A673 (cell line): ENCODE measurements at regions not wholly inside any gene's neighbourhood (a gene's known extent, or its start where the extent isn't known, plus 50 kb on each side); places are given as distances from the start of the nearest gene placed in this dataset.

ENCODE experiments used
- BruUV-seq: library from RNA; stranded (reverse); fragments of 400-500 nt; replicated peaks from 2 replicates; lab custom pipeline; 2021; lab: Mats Ljungman, UMichigan
- CTCF ChIA-PET: fragments of 300-600 bp; sonication (Branson Sonifier 250); formaldehyde crosslinking; loops from one replicate; lab custom pipeline; 2022; ENCODE audit warnings: antibody characterized with exemption; lab: Charles Lee
- POLR2A ChIA-PET: fragments of 300-600 bp; sonication (Branson Sonifier 250); formaldehyde crosslinking; loops from one replicate; lab custom pipeline; 2022; ENCODE audit warnings: antibody characterized with exemption; ENCODE audit not compliant: low non-redundant PET; lab: Charles Lee
- DNase-seq: peaks from one replicate; pipeline ENCODE4 v3.0.0-alpha.2; 2015; ENCODE audit warnings: low spot score
- H3K27ac ChIP-seq: fragments of 200-600 bp; sonication (generic); 2 replicates; pipeline ENCODE4 v1.5.1; 2016; ENCODE audit warnings: mixed run types, low read depth, mild to moderate bottlenecking, mixed read lengths, antibody characterized with exemption, low read length; ENCODE audit not compliant: poor library complexity, severe bottlenecking
- H3K27me3 ChIP-seq: fragments of 200-600 bp; sonication (generic); replicated peaks from 2 replicates; pipeline ENCODE4 v1.6.1; 2017; ENCODE audit warnings: mixed run types, low read depth, mild to moderate bottlenecking, mixed read lengths, antibody characterized with exemption, low read length; ENCODE audit not compliant: insufficient read depth, poor library complexity
- H3K36me3 ChIP-seq: fragments of 200-600 bp; sonication (generic); 2 replicates; pipeline ENCODE4 v1.6.1; 2016; ENCODE audit warnings: mixed run types, mild to moderate bottlenecking, mixed read lengths, antibody characterized with exemption, low read length; ENCODE audit not compliant: insufficient read depth, poor library complexity, severe bottlenecking
- H3K4me1 ChIP-seq: fragments of 200-600 bp; sonication (generic); 2 replicates; pipeline ENCODE4 v1.6.1; 2017; ENCODE audit warnings: mixed run types, mild to moderate bottlenecking, mixed read lengths, antibody characterized with exemption, low read length; ENCODE audit not compliant: insufficient read depth, poor library complexity, severe bottlenecking
- H3K4me3 ChIP-seq: fragments of 200-600 bp; sonication (generic); 2 replicates; pipeline ENCODE4 v1.5.1; 2016; ENCODE audit warnings: low read depth, mixed run types, mild to moderate bottlenecking, mixed read lengths, low read length; ENCODE audit not compliant: poor library complexity, severe bottlenecking
- H3K9me3 ChIP-seq: fragments of 200-600 bp; sonication (generic); 2 replicates; pipeline ENCODE4 v1.6.1; 2016; ENCODE audit warnings: mixed run types, low read depth, mild to moderate bottlenecking, mixed read lengths, antibody characterized with exemption, low read length; ENCODE audit not compliant: poor library complexity, severe bottlenecking
- EZH2 ChIP-seq: fragments of 200-600 bp; sonication (generic); IDR thresholded peaks from 2 replicates; pipeline ENCODE4 v1.6.1; 2017; ENCODE audit warnings: borderline replicate concordance, low read depth, mild to moderate bottlenecking, mixed read lengths, antibody characterized with exemption, low read length; ENCODE audit not compliant: poor library complexity, severe bottlenecking
- intact Hi-C: fragments of 100-400 bp; cut with micrococcal nuclease; formaldehyde crosslinking; loops from one replicate; pipeline ENCODE4 v1.10.0; 2022; ENCODE audit not compliant: unreplicated experiment
- TF ChIP-seq, protein P1 (sequence below): fragments of 300-800, 200-600 bp; sonication (generic); conservative IDR thresholded peaks from 2 replicates; pipeline ENCODE4 v1.5.1; 2017; ENCODE audit warnings: low read depth, mild to moderate bottlenecking, antibody characterized with exemption, low read length, moderate library complexity, mixed read lengths

DNA sequence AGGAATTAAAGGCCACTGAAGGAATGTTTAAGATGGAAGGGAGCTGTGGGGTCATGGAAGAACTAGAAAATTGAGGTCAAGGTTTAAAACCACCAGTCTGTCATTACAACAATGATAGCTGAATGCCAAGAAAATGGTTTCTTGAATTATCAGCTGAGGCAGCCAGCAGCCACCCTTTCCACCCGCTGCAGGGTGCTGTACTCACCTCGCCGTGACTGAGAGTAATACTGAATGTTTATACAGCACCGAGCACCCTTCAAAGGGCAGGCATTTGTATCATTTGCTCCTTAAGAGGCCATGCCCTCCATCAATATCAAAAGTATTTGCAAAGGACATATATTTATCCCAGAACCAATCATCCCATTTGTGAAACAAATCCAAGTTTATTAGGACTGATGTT, 402.8 kb downstream of the VPS13C start:
- no peak overlapping the region for H3K27ac ChIP-seq
- H3K9me3 ChIP-seq: no peaks in the 10 kb centered on the region
- H3K4me1 ChIP-seq: no peaks in the 10 kb centered on the region
- DNase-seq: no peak
- H3K4me3 ChIP-seq: no peak overlapping the region
- intact Hi-C loops: no loop called here
- no peak for TF ChIP-seq EZH2
- TF ChIP-seq, protein P1, sequence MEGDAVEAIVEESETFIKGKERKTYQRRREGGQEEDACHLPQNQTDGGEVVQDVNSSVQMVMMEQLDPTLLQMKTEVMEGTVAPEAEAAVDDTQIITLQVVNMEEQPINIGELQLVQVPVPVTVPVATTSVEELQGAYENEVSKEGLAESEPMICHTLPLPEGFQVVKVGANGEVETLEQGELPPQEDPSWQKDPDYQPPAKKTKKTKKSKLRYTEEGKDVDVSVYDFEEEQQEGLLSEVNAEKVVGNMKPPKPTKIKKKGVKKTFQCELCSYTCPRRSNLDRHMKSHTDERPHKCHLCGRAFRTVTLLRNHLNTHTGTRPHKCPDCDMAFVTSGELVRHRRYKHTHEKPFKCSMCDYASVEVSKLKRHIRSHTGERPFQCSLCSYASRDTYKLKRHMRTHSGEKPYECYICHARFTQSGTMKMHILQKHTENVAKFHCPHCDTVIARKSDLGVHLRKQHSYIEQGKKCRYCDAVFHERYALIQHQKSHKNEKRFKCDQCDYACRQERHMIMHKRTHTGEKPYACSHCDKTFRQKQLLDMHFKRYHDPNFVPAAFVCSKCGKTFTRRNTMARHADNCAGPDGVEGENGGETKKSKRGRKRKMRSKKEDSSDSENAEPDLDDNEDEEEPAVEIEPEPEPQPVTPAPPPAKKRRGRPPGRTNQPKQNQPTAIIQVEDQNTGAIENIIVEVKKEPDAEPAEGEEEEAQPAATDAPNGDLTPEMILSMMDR: no peak
- POLR2A ChIA-PET: no interaction called here
- H3K27me3 ChIP-seq: no peaks in the 10 kb centered on the region
- CTCF ChIA-PET: no interaction called here
- no TSS peak for BruUV-seq
- no peaks in the 10 kb centered on the region for H3K36me3 ChIP-seq

DNA sequence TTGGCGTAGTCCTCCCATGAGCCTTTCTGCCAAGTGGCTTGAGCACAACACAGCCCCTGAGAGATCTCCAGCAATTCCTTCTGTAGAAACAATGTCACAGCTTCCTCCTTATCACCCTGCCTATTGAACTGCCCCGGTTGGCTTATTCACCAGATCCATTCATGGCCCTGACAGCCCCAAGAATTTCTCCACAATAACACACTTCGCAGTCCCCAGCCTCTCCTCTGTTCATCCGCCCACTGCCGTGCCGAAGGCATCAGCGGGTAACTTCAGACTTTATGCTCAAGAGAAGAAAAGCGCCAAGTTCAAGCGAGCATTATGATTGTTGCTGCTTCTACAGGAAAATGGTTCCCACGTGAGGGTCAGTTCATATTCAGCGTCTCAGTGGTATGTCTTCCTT, 403.9 kb downstream of the VPS13C start:
- TF ChIP-seq, protein P1: no peak
- TF ChIP-seq EZH2: no peak
- ChIA-PET POLR2A (no interaction called here), CTCF (no interaction called here)
- H3K4me3 ChIP-seq: no peak overlapping the region
- intact Hi-C loops: no loop called here
- H3K27me3 ChIP-seq: no peaks in the 10 kb centered on the region
- H3K27ac ChIP-seq: no peak overlapping the region
- DNase-seq: no peak
- H3K9me3 ChIP-seq: no peaks in the 10 kb centered on the region
- BruUV-seq: no TSS peak
- H3K4me1 ChIP-seq: no peaks in the 10 kb centered on the region
- H3K36me3 ChIP-seq: no peaks in the 10 kb centered on the region

DNA sequence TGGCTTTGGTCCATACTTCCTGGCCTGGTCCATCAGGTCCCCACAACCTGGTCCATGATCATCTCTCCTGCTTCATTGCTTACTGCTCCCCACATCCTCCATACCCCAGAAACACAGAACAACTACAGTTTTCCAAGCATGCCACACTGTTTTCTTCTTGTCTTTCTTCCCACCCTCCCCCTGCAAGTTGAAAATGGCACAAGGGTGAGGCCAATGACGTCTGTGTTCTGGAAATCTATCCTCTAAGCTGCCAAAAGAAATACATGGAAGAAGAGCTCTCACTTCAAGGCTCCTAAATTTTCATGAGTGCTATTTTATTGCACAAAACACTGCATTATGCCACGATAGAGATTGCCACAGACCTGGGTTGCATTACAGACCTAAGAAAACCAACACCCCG, 404.4 kb downstream of the VPS13C start:
- BruUV-seq: no TSS peak
- H3K4me1 ChIP-seq: no peaks in the 10 kb centered on the region
- TF ChIP-seq, protein P1: no peak
- no peak for TF ChIP-seq EZH2
- no peaks in the 10 kb centered on the region for H3K9me3 ChIP-seq
- ChIA-PET CTCF (no interaction called here), POLR2A (no interaction called here)
- no peak overlapping the region for H3K27ac ChIP-seq
- H3K4me3 ChIP-seq: no peak overlapping the region
- H3K27me3 ChIP-seq: no peaks in the 10 kb centered on the region
- intact Hi-C loops: no loop called here
- DNase-seq: no peak
- H3K36me3 ChIP-seq: no peaks in the 10 kb centered on the region
